Suprapubic skin (tissue), 4 donors: ENCODE measurements at regions not wholly inside any gene's neighbourhood (a gene's known extent, or its start where the extent isn't known, plus 50 kb on each side); places are given as distances from the start of the nearest gene placed in this dataset.

ENCODE experiments used
- EP300 ChIP-seq: sonication (generic); formaldehyde crosslinking; IDR thresholded peaks from one replicate; pipeline ENCODE4 v1.6.1; 2017; ENCODE audit warnings: antibody characterized with exemption
- POLR2AphosphoS5 ChIP-seq, 3 donors: sonication (generic); formaldehyde crosslinking; IDR thresholded peaks; one replicate each; pipeline ENCODE4 v1.6.1; 2017; ENCODE audit warnings: antibody characterized with exemption in 3 of 3
- TF ChIP-seq, protein P1 (sequence below), 2 donors: fragments of 200-600 bp in 1 of 2; fragments of 450-650 bp in 1 of 2; sonication (generic) in 1 of 2; IDR thresholded peaks; one replicate each; pipeline ENCODE4 v1.5.1; 2016 to 2019; ENCODE audit warnings: antibody characterized with exemption in 2 of 2, mild to moderate bottlenecking in 1 of 2, moderate library complexity in 1 of 2

DNA sequence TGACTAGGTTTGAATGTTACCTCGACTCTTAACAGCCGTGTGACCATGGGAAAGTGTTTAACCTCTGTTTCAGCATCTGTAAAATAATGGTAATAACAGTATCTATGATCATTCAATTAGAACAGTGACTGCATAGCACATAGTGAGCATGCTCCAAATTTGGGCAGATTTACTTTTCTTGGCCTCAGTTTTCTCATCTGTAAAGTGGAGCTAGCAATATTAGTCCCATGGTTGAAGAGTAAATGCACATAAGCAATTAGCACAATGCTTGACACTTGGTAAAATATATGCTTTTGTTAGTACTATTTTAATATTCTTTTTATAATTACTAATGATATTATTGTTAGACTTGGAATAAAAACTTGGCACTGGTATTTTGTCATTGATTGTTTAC lies 66.4 kb upstream of the TANC1 start:
- TF ChIP-seq, protein P1, sequence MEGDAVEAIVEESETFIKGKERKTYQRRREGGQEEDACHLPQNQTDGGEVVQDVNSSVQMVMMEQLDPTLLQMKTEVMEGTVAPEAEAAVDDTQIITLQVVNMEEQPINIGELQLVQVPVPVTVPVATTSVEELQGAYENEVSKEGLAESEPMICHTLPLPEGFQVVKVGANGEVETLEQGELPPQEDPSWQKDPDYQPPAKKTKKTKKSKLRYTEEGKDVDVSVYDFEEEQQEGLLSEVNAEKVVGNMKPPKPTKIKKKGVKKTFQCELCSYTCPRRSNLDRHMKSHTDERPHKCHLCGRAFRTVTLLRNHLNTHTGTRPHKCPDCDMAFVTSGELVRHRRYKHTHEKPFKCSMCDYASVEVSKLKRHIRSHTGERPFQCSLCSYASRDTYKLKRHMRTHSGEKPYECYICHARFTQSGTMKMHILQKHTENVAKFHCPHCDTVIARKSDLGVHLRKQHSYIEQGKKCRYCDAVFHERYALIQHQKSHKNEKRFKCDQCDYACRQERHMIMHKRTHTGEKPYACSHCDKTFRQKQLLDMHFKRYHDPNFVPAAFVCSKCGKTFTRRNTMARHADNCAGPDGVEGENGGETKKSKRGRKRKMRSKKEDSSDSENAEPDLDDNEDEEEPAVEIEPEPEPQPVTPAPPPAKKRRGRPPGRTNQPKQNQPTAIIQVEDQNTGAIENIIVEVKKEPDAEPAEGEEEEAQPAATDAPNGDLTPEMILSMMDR (IDR thresholded peaks at IDR 0.05) = no peak
- TF ChIP-seq EP300 (no peak), POLR2AphosphoS5 (IDR thresholded peaks at IDR 0.05) (no peak)
